GM12864 (cell line): ENCODE measurements at regions not wholly inside any gene's neighbourhood (a gene's known extent, or its start where the extent isn't known, plus 50 kb on each side); places are given as distances from the start of the nearest gene placed in this dataset.

ENCODE experiments used
- DNase-seq: peaks from one replicate; pipeline ENCODE4 v3.0.0-alpha.2; 2011; ENCODE audit warnings: low read depth
- H3K4me3 ChIP-seq: 2 replicates; pipeline ENCODE4 v1.5.1; 2011; ENCODE audit warnings: mild to moderate bottlenecking, low read depth, low read length, control low read depth
- CTCF ChIP-seq: IDR thresholded peaks from 2 replicates; pipeline ENCODE4 v1.5.1; 2011; ENCODE audit warnings: low read depth, mild to moderate bottlenecking, moderate library complexity, low read length, control low read depth, inconsistent platforms; ENCODE audit errors: missing control alignments

DNA sequence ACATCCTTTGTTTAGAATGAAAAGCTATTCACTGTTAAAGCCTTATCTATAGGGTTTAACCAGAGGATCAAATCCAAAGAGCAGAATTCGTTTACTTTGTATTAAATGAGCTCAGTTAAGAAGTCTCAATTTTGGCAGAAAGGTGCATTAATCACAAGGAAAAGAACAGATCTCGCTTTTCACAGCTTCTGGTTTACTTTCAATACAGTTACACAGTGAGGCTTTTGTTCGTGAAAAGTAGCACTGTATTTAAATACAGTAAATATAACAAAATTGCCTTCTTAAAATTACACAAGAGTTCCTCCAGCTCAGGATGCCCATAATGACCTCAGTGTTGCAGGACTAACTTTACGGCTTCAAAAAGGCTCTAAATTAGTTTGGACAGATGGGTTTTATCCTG, 669.1 kb upstream of the SALL1 start:
- H3K4me3 ChIP-seq: no peak overlapping the region
- DNase-seq: no peak
- no peak for TF ChIP-seq CTCF

DNA sequence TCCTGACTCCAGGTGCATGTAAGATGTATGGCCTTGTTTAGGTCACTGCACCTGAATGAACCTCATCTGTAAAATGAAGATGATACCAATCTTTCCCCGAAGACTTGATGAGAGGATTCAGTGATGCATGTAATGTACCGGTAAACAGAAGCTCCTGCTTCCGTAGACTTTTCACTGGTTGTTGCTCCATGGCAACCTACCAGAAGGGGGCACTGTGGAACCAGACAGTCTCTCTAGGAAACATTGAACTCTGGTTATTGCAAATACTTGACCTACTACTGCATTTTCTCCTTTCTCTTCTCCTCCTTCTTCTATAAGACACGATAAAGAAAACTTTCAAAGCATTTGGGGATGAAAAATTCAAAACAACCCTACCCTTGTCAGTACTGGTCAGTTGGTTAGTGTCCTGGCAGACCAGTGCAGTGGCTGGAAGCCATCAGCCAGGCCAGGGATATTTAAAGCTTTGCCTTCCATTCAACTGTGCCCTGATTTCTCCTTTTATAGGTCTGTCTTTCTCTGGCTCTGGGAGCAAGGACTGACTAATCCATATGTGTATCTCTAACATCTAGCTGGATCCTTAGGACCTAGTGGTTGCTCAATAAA, 667.4 kb upstream of the SALL1 start:
- H3K4me3 ChIP-seq: no peak overlapping the region
- peak; percentile 5 for DNase-seq
- peak; percentile 78 for TF ChIP-seq CTCF

DNA sequence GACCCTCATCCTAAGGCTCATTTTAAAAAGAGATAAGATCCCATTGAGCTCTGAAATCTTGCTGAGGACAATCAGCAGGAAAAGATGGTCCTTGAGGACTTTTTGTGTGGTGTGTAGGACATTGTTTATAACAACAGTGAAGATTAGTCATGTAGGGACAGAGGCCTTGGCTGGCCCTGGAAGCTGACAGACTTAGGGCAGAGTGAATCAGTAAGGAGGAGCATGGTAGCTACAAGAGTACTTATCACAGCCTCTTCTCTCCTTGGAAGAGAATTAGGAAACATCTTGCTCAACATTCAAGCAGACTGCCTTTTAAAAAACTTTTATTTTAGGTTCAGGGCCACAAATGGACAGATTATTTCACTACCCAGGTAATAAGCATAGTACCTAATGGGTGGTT, 665.9 kb upstream of the SALL1 start:
- H3K4me3 ChIP-seq: no peak overlapping the region
- no peak for TF ChIP-seq CTCF
- DNase-seq: no peak

GRCh38 chr16:51815523-51815922, 664.5 kb upstream of the SALL1 start:
- no peak for TF ChIP-seq CTCF
- DNase-seq: no peak

DNA sequence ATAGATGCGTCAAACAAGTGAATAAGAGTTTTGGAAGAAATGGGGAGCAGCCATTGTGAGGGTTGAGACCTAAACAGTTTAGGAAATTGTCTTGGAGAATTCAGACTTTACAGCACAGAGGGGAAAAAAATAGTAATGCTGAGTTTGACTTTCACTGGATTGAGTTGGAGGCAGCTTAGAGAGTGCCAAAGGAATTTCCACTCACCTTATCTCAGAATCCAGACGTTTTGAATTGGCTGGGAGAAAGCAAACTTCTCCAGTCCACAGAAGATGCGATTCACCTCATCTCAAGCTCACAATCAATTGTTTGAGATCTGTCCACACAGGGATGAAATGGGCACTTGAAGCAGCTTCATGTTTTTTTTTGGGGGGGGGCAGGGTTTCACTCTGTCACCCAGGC, 663.5 kb upstream of the SALL1 start:
- no peak overlapping the region for H3K4me3 ChIP-seq
- DNase-seq: no peak
- no peak for TF ChIP-seq CTCF

More at GRCh38 chr16:51815523-51815922, 664.5 kb upstream of the SALL1 start:
- H3K4me3 ChIP-seq: no peak overlapping the region

DNA sequence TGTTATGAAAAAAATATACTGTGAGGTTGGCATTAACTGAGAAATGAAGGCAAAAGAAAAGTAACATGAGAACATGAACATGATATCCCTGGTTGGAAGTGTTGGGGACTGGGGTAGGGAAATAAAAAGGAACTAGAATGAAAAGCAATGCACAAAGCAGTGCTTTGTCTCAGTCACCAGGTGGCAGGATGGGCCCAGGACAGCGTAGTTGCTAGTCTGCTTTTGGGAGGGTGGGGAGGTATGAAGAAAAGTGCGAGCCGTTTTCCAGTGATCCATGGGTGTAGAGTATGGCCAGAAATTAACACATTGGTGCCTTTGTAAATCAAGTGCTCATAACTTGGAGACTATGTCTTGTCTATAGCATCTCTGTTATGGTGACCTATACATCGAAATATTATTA, 662.5 kb upstream of the SALL1 start:
- DNase-seq: no peak
- no peak overlapping the region for H3K4me3 ChIP-seq
- TF ChIP-seq CTCF: no peak

DNA sequence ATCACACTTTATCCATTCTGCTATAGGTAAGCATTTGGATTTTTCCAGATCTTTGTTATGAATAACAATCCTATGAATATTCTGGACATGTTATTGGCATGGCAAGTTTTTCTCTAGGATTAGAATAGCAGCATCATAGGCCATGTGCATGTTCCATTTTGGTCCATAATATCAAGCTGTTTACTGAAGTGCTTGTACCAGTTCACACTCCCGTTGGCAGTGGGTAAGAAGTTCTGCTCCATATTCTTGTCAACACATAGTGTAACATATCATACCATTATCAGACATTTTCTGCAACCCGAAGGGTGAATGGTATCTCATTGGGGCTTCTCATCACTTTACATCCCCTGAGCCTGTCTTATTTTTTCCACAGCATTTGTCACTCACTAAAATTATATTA, 661.9 kb upstream of the SALL1 start:
- DNase-seq: no peak
- H3K4me3 ChIP-seq: no peak overlapping the region
- no peak for TF ChIP-seq CTCF
